ENCODE measurements at regions not wholly inside any gene's neighbourhood (a gene's known extent, or its start where the extent isn't known, plus 50 kb on each side); places are given as distances from the start of the nearest gene placed in this dataset.

- TF ChIP-seq CTCF (IDR thresholded peaks at IDR 0.05) (no peak), POLR2AphosphoS5 (IDR thresholded peaks at IDR 0.05; ENCODE audit: low read depth, low read length) (no peak), REST (IDR thresholded peaks at IDR 0.05; ENCODE audit: insufficient read depth in 1 of 2, low read depth in 2 of 2, low read length in 1 of 2) (no peak), SIN3A (IDR thresholded peaks at IDR 0.05; ENCODE audit: borderline replicate concordance, insufficient read depth, low read depth, low read length) (no peak), TCF7L2 (IDR thresholded peaks at IDR 0.05; ENCODE audit: low read depth, low read length) (no peak)
These were observed 686.5 kb downstream of the LRFN5 start for GRCh38 chr14:42293180-42293579.

Measured in Panc1 (cell line).